ENCODE measurements at regions not wholly inside any gene's neighbourhood (a gene's known extent, or its start where the extent isn't known, plus 50 kb on each side); places are given as distances from the start of the nearest gene placed in this dataset.

DNA sequence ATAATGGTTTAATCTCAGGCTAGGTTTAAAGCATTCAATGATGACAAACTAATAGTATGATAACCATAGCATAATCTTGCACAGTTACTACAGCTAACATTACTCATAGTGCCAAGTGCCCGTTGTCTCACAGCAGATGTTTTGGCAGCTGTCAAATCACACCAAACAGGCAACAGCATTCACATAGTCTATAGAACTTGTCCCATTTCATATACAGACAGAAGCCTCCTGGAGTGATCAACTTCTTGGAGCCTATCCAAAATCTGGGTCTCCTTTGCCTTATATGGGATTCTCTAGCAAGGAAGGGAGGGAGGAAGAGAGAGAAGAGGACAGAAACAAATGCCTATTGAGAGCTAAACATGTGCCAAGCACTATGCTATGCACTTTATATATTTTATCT, 250.6 kb upstream of the ZP4 start:
- Histone ChIP-seq H3K27ac (no peak overlapping the region), H3K4me3 (replicated peaks in 1 of 3) (no peak overlapping the region), H3K27me3 (no peaks in the 10 kb centered on the region), H3K9me3 (no peaks in the 10 kb centered on the region), H3K4me1 (no peaks in the 10 kb centered on the region), H3K36me3 (no peaks in the 10 kb centered on the region)
- TF ChIP-seq POLR2A (IDR thresholded peaks at IDR 0.05) = no peak
- TF ChIP-seq, protein P1, sequence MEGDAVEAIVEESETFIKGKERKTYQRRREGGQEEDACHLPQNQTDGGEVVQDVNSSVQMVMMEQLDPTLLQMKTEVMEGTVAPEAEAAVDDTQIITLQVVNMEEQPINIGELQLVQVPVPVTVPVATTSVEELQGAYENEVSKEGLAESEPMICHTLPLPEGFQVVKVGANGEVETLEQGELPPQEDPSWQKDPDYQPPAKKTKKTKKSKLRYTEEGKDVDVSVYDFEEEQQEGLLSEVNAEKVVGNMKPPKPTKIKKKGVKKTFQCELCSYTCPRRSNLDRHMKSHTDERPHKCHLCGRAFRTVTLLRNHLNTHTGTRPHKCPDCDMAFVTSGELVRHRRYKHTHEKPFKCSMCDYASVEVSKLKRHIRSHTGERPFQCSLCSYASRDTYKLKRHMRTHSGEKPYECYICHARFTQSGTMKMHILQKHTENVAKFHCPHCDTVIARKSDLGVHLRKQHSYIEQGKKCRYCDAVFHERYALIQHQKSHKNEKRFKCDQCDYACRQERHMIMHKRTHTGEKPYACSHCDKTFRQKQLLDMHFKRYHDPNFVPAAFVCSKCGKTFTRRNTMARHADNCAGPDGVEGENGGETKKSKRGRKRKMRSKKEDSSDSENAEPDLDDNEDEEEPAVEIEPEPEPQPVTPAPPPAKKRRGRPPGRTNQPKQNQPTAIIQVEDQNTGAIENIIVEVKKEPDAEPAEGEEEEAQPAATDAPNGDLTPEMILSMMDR (IDR thresholded peaks at IDR 0.05) = no peak
- WGBS, 2 donors = 75 to 90% methylated on average over 1 of the region's 1 CpG
- intact Hi-C loops (cut with DNase I) = no loop called here
- DNase-seq = no peak

- TF ChIP-seq, protein P1 (IDR thresholded peaks at IDR 0.05) = no peak
- no peak for TF ChIP-seq POLR2A (IDR thresholded peaks at IDR 0.05)
- Histone ChIP-seq H3K27me3 (no peaks in the 10 kb centered on the region), H3K4me1 (no peaks in the 10 kb centered on the region), H3K4me3 (replicated peaks in 1 of 3) (no peak overlapping the region), H3K36me3 (no peaks in the 10 kb centered on the region), H3K27ac (no peak overlapping the region), H3K9me3 (no peaks in the 10 kb centered on the region)
- intact Hi-C loops (cut with DNase I) = no loop called here
- WGBS, 2 donors = 34 to 53% methylated on average over 2 of the region's 2 CpGs
- DNase-seq = no peak
These were observed 249.0 kb upstream of the ZP4 start for GRCh38 chr1:238139713-238140112.

- intact Hi-C loops (cut with DNase I) = no loop called here
- 84 to 87% methylated on average over 6 of the region's 6 CpGs for WGBS, 2 donors
- Histone ChIP-seq H3K27me3 (no peaks in the 10 kb centered on the region), H3K27ac (no peak overlapping the region), H3K4me3 (replicated peaks in 1 of 3) (no peak overlapping the region), H3K9me3 (no peaks in the 10 kb centered on the region), H3K4me1 (no peaks in the 10 kb centered on the region), H3K36me3 (no peaks in the 10 kb centered on the region)
- no peak for DNase-seq
- TF ChIP-seq POLR2A (IDR thresholded peaks at IDR 0.05) = no peak
- TF ChIP-seq, protein P1 (IDR thresholded peaks at IDR 0.05) = no peak
These were observed 247.4 kb upstream of the ZP4 start for GRCh38 chr1:238138059-238138626.

DNA sequence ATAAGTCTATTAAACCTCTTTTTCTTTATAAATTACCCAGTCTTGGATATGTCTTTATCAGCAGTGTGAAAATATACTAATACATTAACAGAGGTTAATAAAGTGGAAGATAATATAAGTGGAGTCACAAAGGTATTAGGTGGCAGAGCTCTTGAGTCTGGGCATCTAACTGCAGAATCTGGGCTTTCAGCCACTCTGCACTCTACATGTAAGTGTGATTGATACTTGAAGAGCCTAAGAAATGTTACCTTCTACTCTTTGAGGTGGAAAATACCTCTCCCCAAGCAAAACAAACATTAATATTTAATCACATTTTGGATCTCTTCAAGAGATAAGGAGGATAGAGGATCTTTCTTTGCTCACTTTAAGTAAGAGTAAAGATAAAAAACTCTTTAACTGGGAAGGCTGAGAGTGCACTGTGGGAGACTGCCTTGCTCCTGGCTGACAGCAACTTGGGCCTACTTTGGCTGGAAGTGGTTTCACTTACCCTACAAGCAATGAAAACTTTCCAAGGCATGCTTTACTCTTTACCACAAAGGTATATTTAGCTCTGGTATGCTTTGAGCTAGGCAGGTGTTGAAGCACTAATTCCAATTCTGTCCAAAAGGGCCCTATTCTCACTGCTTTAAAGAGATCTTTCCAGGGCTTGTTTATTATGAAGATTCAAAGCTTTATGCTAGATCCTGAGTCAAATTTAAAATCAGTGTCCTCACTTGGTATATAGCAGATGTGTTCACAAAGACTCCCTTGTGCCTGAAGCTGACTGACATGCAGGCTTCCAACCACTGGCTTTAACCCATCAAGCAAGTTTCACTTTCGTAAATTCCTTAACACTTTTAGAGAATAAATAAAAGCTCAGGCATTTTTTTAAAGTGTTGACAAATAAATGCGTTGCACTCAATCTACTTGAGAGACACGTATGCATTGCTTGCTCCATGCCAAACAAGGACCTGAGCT, 245.3 kb upstream of the ZP4 start:
- Histone ChIP-seq H3K27ac (no peak overlapping the region), H3K27me3 (no peaks in the 10 kb centered on the region), H3K36me3 (no peaks in the 10 kb centered on the region), H3K9me3 (no peaks in the 10 kb centered on the region), H3K4me1 (no peaks in the 10 kb centered on the region), H3K4me3 (replicated peaks in 1 of 3) (no peak overlapping the region)
- 85 to 86% methylated on average over 3 of the region's 3 CpGs for WGBS, 2 donors
- TF ChIP-seq POLR2A (IDR thresholded peaks at IDR 0.05) = no peak
- TF ChIP-seq, protein P1 (IDR thresholded peaks at IDR 0.05) = no peak
- intact Hi-C loops (cut with DNase I) = no loop called here
- DNase-seq = no peak

DNA sequence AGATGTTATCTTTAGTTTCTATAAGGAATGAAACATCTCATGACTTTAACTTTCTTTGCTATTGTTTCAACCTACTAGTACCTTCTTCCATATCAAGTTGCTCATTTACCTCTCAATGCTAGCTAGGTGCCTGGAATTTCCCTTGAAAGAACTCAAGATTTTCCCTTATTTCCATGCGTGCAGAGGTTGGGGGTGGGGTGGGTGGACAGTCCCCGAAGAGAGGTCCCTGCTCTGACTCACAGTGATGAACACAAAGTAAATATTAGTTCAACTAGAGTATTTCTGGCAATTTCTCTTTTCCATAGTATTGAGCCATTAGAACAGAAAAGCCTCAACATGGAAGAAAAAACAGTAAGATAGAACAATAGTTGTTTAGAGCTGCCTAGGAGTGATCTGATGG, 239.0 kb upstream of the ZP4 start:
- intact Hi-C loops (cut with DNase I) = no loop called here
- Histone ChIP-seq H3K27ac (no peak overlapping the region), H3K27me3 (no peaks in the 10 kb centered on the region), H3K4me3 (replicated peaks in 1 of 3) (no peak overlapping the region), H3K36me3 (no peaks in the 10 kb centered on the region), H3K9me3 (no peaks in the 10 kb centered on the region), H3K4me1 (no peaks in the 10 kb centered on the region)
- no peak for TF ChIP-seq POLR2A (IDR thresholded peaks at IDR 0.05)
- TF ChIP-seq, protein P1 (IDR thresholded peaks at IDR 0.05) = no peak
- DNase-seq = no peak
- 36 to 44% methylated on average over 2 of the region's 2 CpGs for WGBS, 2 donors
